ENCODE measurements at regions not wholly inside any gene's neighbourhood (a gene's known extent, or its start where the extent isn't known, plus 50 kb on each side); places are given as distances from the start of the nearest gene placed in this dataset.

DNA sequence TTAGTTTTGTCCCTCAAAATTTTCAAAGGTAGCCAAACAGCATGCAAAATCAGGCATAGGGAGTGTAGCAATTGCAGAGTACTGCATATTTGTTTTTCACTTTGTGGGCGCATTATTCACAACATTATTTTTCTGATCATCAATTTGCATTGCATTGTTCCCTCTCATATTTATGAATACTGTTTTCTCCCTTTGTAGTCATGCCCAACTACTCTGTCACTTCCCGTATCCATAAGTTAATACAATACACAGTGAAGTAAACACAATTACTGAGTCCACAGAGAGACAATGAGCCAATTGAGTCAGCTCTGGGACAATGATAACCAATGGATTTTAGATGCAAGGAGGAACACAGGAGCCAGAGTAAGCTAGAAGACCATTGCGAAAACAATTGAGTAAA lies 944.0 kb upstream of the ADGRL4 start:
- TF ChIP-seq, protein P1, sequence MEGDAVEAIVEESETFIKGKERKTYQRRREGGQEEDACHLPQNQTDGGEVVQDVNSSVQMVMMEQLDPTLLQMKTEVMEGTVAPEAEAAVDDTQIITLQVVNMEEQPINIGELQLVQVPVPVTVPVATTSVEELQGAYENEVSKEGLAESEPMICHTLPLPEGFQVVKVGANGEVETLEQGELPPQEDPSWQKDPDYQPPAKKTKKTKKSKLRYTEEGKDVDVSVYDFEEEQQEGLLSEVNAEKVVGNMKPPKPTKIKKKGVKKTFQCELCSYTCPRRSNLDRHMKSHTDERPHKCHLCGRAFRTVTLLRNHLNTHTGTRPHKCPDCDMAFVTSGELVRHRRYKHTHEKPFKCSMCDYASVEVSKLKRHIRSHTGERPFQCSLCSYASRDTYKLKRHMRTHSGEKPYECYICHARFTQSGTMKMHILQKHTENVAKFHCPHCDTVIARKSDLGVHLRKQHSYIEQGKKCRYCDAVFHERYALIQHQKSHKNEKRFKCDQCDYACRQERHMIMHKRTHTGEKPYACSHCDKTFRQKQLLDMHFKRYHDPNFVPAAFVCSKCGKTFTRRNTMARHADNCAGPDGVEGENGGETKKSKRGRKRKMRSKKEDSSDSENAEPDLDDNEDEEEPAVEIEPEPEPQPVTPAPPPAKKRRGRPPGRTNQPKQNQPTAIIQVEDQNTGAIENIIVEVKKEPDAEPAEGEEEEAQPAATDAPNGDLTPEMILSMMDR (IDR thresholded peaks at IDR 0.05): no peak
- H3K27me3 ChIP-seq: no peaks in the 10 kb centered on the region
- intact Hi-C loops (cut with DNase I): no loop called here
- DNase-seq: no peak
- H3K4me1 ChIP-seq: no peaks in the 10 kb centered on the region
- ATAC-seq: no peak
- no peak overlapping the region for H3K4me3 ChIP-seq
- no peaks in the 10 kb centered on the region for H3K9me3 ChIP-seq
- H3K36me3 ChIP-seq: no peaks in the 10 kb centered on the region
- no peak overlapping the region for H3K27ac ChIP-seq

DNA sequence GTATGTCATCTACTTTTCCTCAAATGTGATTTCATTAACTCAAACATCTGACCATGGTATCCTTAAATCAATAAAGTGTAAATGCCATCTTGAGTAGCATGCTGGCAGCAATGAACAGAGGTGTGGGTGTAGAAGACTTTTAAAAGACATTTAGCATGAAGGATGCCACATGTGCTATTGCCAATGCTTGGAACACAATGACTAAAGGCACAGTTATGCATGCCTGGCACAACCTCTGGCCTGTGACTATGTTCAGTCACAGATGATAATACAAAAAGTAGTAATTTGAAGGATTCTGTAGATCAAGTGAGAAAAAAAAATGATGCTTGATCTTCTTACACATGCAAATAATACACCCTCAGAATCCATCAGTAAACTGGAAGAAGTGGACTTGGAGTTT lies 938.9 kb upstream of the ADGRL4 start:
- no peaks in the 10 kb centered on the region for H3K36me3 ChIP-seq
- H3K27me3 ChIP-seq: no peaks in the 10 kb centered on the region

DNA sequence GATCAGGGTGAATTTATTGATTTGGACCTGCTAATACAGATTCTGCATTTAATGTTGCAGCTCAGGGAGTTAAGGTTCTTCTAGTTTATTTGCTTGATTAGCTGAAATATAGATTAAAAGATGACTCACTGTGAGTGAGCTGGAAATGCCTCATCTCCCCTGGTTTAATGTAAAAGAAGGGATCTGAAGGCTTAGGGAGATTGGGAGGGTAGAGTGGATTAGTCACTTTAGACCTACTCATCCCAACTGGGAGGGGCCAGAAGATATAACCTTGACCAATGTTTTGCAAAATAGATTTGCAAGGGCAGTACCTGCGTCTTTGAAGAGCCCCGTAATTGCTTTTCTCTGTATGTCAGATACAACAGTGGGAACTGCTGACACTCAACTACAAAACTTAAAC lies 922.8 kb upstream of the ADGRL4 start:
- ATAC-seq: no peak
- intact Hi-C loops (cut with DNase I): no loop called here
- H3K4me3 ChIP-seq: no peak overlapping the region

More for the DNA sequence above, 938.9 kb upstream of the ADGRL4 start:
- ATAC-seq (no peak), DNase-seq (no peak)
- Histone ChIP-seq H3K27ac (no peak overlapping the region), H3K9me3 (no peaks in the 10 kb centered on the region), H3K4me1 (no peaks in the 10 kb centered on the region), H3K4me3 (no peak overlapping the region)
- intact Hi-C loops (cut with DNase I): no loop called here
- TF ChIP-seq, protein P1 (IDR thresholded peaks at IDR 0.05): no peak

DNA sequence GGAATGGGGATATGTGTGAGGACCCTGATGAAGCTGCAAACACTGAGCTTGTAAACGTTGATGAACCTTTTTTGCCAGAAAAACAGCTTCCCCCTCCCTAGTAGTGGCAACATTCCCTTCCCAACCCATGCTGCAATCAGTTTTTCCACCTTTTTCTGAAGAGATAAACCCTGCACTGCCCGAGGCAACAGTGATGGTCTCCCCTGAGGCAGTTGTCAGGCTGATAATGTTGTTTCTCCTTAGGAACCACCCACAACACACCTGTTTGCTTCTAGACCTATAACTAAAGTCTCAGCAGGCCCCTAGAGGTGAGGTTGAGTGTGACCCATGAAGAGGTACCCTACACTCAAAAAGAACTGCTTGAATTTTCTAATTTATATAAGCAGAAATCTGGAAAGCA lies 922.4 kb upstream of the ADGRL4 start:
- Histone ChIP-seq H3K36me3 (no peaks in the 10 kb centered on the region), H3K4me3 (no peak overlapping the region), H3K27me3 (no peaks in the 10 kb centered on the region), H3K9me3 (no peaks in the 10 kb centered on the region), H3K4me1 (no peaks in the 10 kb centered on the region), H3K27ac (no peak overlapping the region)
- TF ChIP-seq, protein P1 (IDR thresholded peaks at IDR 0.05): no peak
- DNase-seq (no peak), ATAC-seq (no peak)
- intact Hi-C loops (cut with DNase I): no loop called here

More for the DNA sequence above, 922.8 kb upstream of the ADGRL4 start:
- no peak for DNase-seq
- H3K27me3 ChIP-seq: no peaks in the 10 kb centered on the region
- no peak overlapping the region for H3K27ac ChIP-seq
- no peaks in the 10 kb centered on the region for H3K4me1 ChIP-seq
- H3K36me3 ChIP-seq: no peaks in the 10 kb centered on the region
- H3K9me3 ChIP-seq: no peaks in the 10 kb centered on the region
- TF ChIP-seq, protein P1 (IDR thresholded peaks at IDR 0.05): no peak

DNA sequence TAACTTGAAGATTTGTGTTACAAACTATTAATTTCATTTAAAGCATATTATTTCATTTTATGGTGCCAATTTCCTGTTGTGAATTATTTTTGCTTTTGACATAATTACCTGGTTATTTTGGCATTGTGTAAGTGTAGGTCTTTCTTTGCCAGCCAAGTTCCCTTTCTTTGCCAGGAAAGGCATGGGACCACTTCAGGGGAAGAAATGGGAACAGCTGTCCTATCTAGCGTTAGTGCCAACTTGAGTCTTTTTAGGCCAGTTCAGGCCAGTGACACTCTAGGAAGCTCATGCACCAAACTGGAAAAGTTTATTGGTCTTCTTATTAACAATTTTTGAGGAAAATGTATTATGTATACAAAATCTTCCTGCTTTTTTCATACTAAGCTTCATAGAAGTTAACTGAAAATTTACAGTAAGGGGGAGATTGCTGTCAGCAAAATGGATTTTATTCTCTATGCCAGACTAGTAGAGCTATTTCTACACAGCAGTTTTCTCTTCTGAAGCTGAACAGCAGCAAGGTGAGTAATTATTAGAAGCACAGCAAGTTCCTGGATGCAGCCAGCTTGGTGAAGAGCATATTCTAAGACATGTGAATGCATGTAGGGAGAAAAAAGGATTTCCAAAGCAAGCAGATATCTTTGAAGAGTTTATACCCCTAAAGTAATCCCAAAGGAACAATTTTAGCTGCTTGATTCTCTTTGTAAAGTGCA lies 914.6 kb upstream of the ADGRL4 start:
- ATAC-seq (no peak), DNase-seq (no peak)
- TF ChIP-seq, protein P1 (IDR thresholded peaks at IDR 0.05): no peak
- Histone ChIP-seq H3K4me1 (no peaks in the 10 kb centered on the region), H3K9me3 (no peaks in the 10 kb centered on the region), H3K27ac (no peak overlapping the region), H3K4me3 (no peak overlapping the region), H3K36me3 (no peaks in the 10 kb centered on the region), H3K27me3 (no peaks in the 10 kb centered on the region)
- intact Hi-C loops (cut with DNase I): no loop called here

DNA sequence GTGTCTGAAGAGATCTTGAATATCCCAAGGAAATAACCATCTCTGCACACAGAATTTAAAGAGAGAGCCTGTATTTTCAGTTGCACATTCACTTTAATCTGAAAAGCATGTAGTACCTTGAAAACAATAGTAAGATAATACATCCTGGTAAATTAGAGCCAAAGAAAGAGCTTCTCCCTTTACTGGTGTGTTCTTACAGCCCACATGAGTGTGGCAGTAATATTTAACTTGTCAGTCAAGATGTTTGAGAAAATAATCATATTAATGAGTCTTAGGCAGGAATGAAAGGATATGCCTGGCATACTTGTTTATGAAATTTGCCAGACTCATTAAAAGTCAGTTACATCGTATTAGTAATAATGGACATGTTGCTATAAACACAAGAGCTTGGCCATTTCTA lies 908.4 kb upstream of the ADGRL4 start:
- no peaks in the 10 kb centered on the region for H3K27me3 ChIP-seq
- DNase-seq (no peak), ATAC-seq (no peak)
- H3K4me3 ChIP-seq: no peak overlapping the region
- no peaks in the 10 kb centered on the region for H3K4me1 ChIP-seq
- H3K9me3 ChIP-seq: no peaks in the 10 kb centered on the region
- TF ChIP-seq, protein P1 (IDR thresholded peaks at IDR 0.05): no peak
- intact Hi-C loops (cut with DNase I): no loop called here
- no peaks in the 10 kb centered on the region for H3K36me3 ChIP-seq
- H3K27ac ChIP-seq: no peak overlapping the region
